H1 (cell line): ENCODE measurements at regions not wholly inside any gene's neighbourhood (a gene's known extent, or its start where the extent isn't known, plus 50 kb on each side); places are given as distances from the start of the nearest gene placed in this dataset.

Experiments used
- CTCF ChIA-PET: fragments of 300-600 bp; sonication (Branson Sonifier 250); formaldehyde crosslinking; loops from one replicate; lab custom pipeline; 2021; ENCODE audit not compliant: partially characterized antibody; lab: Charles Lee
- POLR2A ChIA-PET: fragments of 300-600 bp; sonication (Branson Sonifier 250); formaldehyde crosslinking; loops from one replicate; lab custom pipeline; 2021; ENCODE audit warnings: inconsistent platforms; ENCODE audit not compliant: partially characterized antibody; lab: Charles Lee
- DNase-seq, 2 experiments: peaks; one replicate each; pipeline versions ENCODE4 v3.0.0 to v3.0.0-alpha.2; 2010 to 2022; ENCODE audit warnings: low spot score in 2 of 2, low read depth in 1 of 2, mixed read lengths in 1 of 2
- FAIRE-seq: peaks from 2 replicates; lab custom pipeline; 2011; peaks lifted over from hg19 to GRCh38; lab: Jason Lieb, UNC
- H2AFZ ChIP-seq: 2 replicates; pipeline ENCODE4 v1.8.1; 2012; ENCODE audit warnings: low read length, inconsistent platforms
- H2AK5ac ChIP-seq: 2 replicates; pipeline ENCODE4 v1.6.1; 2013; ENCODE audit warnings: low read depth, low read length
- H2BK120ac ChIP-seq: replicated peaks from 2 replicates; pipeline ENCODE3; 2013; ENCODE audit warnings: low read depth, low read length, inconsistent platforms
- H2BK12ac ChIP-seq: 2 replicates; pipeline ENCODE4 v1.6.1; 2013; ENCODE audit warnings: low read depth, low read length
- H2BK15ac ChIP-seq: 2 replicates; pipeline ENCODE4 v1.6.1; 2013; ENCODE audit warnings: low read length
- H2BK20ac ChIP-seq: 2 replicates; pipeline ENCODE4 v1.6.1; 2013; ENCODE audit warnings: low read length
- H2BK5ac ChIP-seq: 2 replicates; pipeline ENCODE4 v1.6.1; 2013; ENCODE audit warnings: low read depth, low read length
- H3K14ac ChIP-seq: 2 replicates; pipeline ENCODE4 v1.6.1; 2013; ENCODE audit warnings: inconsistent platforms; ENCODE audit not compliant: insufficient read length
- H3K18ac ChIP-seq: 2 replicates; pipeline ENCODE4 v1.6.1; 2013; ENCODE audit warnings: low read length; ENCODE audit errors: extremely low read depth
- H3K23ac ChIP-seq: 2 replicates; pipeline ENCODE4 v1.6.1; 2013; ENCODE audit warnings: inconsistent platforms; ENCODE audit not compliant: insufficient read length
- H3K23me2 ChIP-seq: 2 replicates; pipeline ENCODE4 v1.6.1; 2013; ENCODE audit warnings: low read depth, low read length
- H3K27ac ChIP-seq: 2 replicates; pipeline ENCODE4 v1.6.1; 2011; ENCODE audit warnings: low read depth, low read length, inconsistent platforms
- H3K27me3 ChIP-seq, 4 experiments: replicated peaks in 1 of 4; 1 replicate in 1 of 4; 2 replicates in 3 of 4; pipeline versions ENCODE4 v1.6.1 to v1.8.1; 2011 to 2013; ENCODE audit warnings: low read length in 3 of 4, mild to moderate bottlenecking in 3 of 4, inconsistent platforms in 2 of 4, mixed read lengths in 2 of 4, moderate library complexity in 1 of 4; ENCODE audit not compliant: control insufficient read depth in 3 of 4, insufficient read depth in 3 of 4; ENCODE audit errors: extremely low read depth in 1 of 4
- H3K36me3 ChIP-seq, 4 experiments: 2 replicates each; pipeline versions ENCODE4 v1.6.1 to v1.8.1; 2011 to 2013; ENCODE audit warnings: mild to moderate bottlenecking in 4 of 4, low read length in 3 of 4, moderate library complexity in 2 of 4, control low read depth in 1 of 4, inconsistent platforms in 1 of 4; ENCODE audit not compliant: insufficient read depth in 4 of 4, control insufficient read depth in 2 of 4
- H3K4ac ChIP-seq: replicated peaks from 2 replicates; pipeline ENCODE3; 2013; ENCODE audit warnings: low read length, low read depth, mixed read lengths, inconsistent platforms; ENCODE audit not compliant: insufficient read length
- H3K4me1 ChIP-seq, 4 experiments: replicated peaks in 1 of 4; 1 replicate in 1 of 4; 2 replicates in 3 of 4; pipeline versions ENCODE4 v1.6.1 to v1.8.1; 2011 to 2013; ENCODE audit warnings: low read length in 3 of 4, inconsistent platforms in 2 of 4, mixed read lengths in 1 of 4; ENCODE audit not compliant: insufficient read depth in 4 of 4, control insufficient read depth in 3 of 4
- H3K4me2 ChIP-seq, 2 experiments: 2 replicates each; pipeline versions ENCODE4 v1.6.1 to v1.8.1; 2011 to 2013; ENCODE audit warnings: low read depth in 2 of 2, low read length in 2 of 2, control low read depth in 1 of 2, inconsistent platforms in 1 of 2, mild to moderate bottlenecking in 1 of 2; ENCODE audit not compliant: insufficient read depth in 1 of 2
- H3K4me3 ChIP-seq, 4 experiments: fragments of 200-600, 300-600 bp in 1 of 4; sonication (generic), shearing (Covaris generic), sonication (Bioruptor Twin) in 1 of 4; 2 replicates each; pipeline versions ENCODE4 v1.5.1 to v1.8.1; 2011 to 2016; ENCODE audit warnings: low read length in 4 of 4, low read depth in 3 of 4, control low read depth in 2 of 4, inconsistent platforms in 2 of 4, mild to moderate bottlenecking in 2 of 4, mixed read lengths in 1 of 4, moderate library complexity in 1 of 4; ENCODE audit not compliant: insufficient read depth in 2 of 4; ENCODE audit errors: extremely low read depth in 1 of 4
- H3K56ac ChIP-seq: replicated peaks from 2 replicates; pipeline ENCODE3; 2013; ENCODE audit warnings: low read depth, mild to moderate bottlenecking, mixed read lengths, low read length, inconsistent platforms; ENCODE audit not compliant: insufficient read length
- H3K79me1 ChIP-seq: 2 replicates; pipeline ENCODE4 v1.6.1; 2013; ENCODE audit warnings: low read depth, low read length, control low read depth
- H3K79me2 ChIP-seq, 2 experiments: 2 replicates each; pipeline versions ENCODE4 v1.6.1 to v1.8.1; 2012 to 2013; ENCODE audit warnings: low read length in 2 of 2, mild to moderate bottlenecking in 2 of 2, inconsistent platforms in 1 of 2; ENCODE audit not compliant: insufficient read depth in 2 of 2, control insufficient read depth in 1 of 2
- H3K9ac ChIP-seq, 4 experiments: replicated peaks in 1 of 4; 1 replicate in 1 of 4; 2 replicates in 3 of 4; pipeline versions ENCODE4 v1.6.1 to v1.8.1; 2011 to 2013; ENCODE audit warnings: low read depth in 3 of 4, low read length in 3 of 4, control low read depth in 2 of 4, mild to moderate bottlenecking in 2 of 4, moderate library complexity in 2 of 4, inconsistent platforms in 1 of 4; ENCODE audit errors: extremely low read depth in 1 of 4
- H3K9me3 ChIP-seq, 2 experiments: 2 replicates each; pipeline versions ENCODE4 v1.6.1 to v1.8.1; 2012 to 2013; ENCODE audit warnings: mild to moderate bottlenecking in 2 of 2, moderate library complexity in 2 of 2, control low read depth in 1 of 2, inconsistent platforms in 1 of 2, low read depth in 1 of 2, low read length in 1 of 2, mixed read lengths in 1 of 2; ENCODE audit not compliant: insufficient read depth in 2 of 2
- H4K20me1 ChIP-seq, 2 experiments: replicated peaks in 1 of 2; 2 replicates each; pipeline versions ENCODE3 to v1.8.1; 2011 to 2013; ENCODE audit warnings: inconsistent platforms in 2 of 2, low read length in 2 of 2, mild to moderate bottlenecking in 1 of 2; ENCODE audit not compliant: insufficient read depth in 2 of 2, control insufficient read depth in 1 of 2
- H4K5ac ChIP-seq: 2 replicates; pipeline ENCODE4 v1.6.1; 2013; ENCODE audit warnings: low read length, low read depth, mixed read lengths, inconsistent platforms; ENCODE audit not compliant: insufficient read length
- H4K8ac ChIP-seq: 2 replicates; pipeline ENCODE4 v1.8.0; 2013; ENCODE audit warnings: mild to moderate bottlenecking, moderate library complexity, low read length, inconsistent platforms; ENCODE audit not compliant: insufficient read depth; ENCODE audit errors: extremely low read depth
- H4K91ac ChIP-seq: replicated peaks from 2 replicates; pipeline ENCODE3; 2013; ENCODE audit warnings: low read length, mixed read lengths, inconsistent platforms; ENCODE audit not compliant: insufficient read length
- KDM5A ChIP-seq: fragments of 200-600 bp; IDR thresholded peaks from 2 replicates; pipeline ENCODE4 v1.7.1; 2012; ENCODE audit warnings: mild to moderate bottlenecking, low read length, inconsistent platforms, mixed read lengths
- RAD21 ChIP-seq, 2 experiments: IDR thresholded peaks in 1 of 2; conservative IDR thresholded peaks in 1 of 2; 2 replicates each; pipeline ENCODE4 v1.6.1; 2011; ENCODE audit warnings: low read depth in 2 of 2, low read length in 2 of 2, improper control_type of control experiment in 1 of 2, inconsistent platforms in 1 of 2, mild to moderate bottlenecking in 1 of 2, moderate library complexity in 1 of 2
- WGBS, 2 experiments: shearing (Covaris generic) in 1 of 2; methylation state at CpG; one replicate each; pipeline versions ENCODE4 v1.1.6 to v1.1.7; 2013 to 2015; ENCODE audit warnings: low lambda C conversion rate in 2 of 2, mixed read lengths in 2 of 2, inconsistent platforms in 1 of 2, low coverage in 1 of 2, missing lambda C conversion rate in 1 of 2; ENCODE audit not compliant: insufficient replicate concordance in 2 of 2, insufficient coverage in 1 of 2, insufficient read length in 1 of 2; ENCODE audit errors: extremely low coverage in 1 of 2, missing lambda C conversion rate in 1 of 2; 5-methylcytosine and 5-hydroxymethylcytosine counted together

GRCh38 chr16:29310852-29311314 is 95.6 kb downstream of the NPIPB11 start:
- Histone ChIP-seq H2AK5ac (no peak overlapping the region), H3K4me2 (no peak overlapping the region), H3K23ac (no peak overlapping the region), H3K4me1 (no peaks in the 10 kb centered on the region; a peak in 1 of 7 replicates), H3K4ac (no peak overlapping the region), H3K14ac (no peak overlapping the region), H2BK120ac (no peak overlapping the region), H4K5ac (no peak overlapping the region), H3K18ac (no peak overlapping the region), H2BK15ac (no peak overlapping the region), H4K8ac (no peak overlapping the region), H3K79me2 (no peaks in the 10 kb centered on the region), H3K4me3 (no peak overlapping the region), H2AFZ (no peak overlapping the region), H3K9ac (no peak overlapping the region), H2BK12ac (no peak overlapping the region), H3K27ac (no peak overlapping the region), H4K91ac (no peak overlapping the region), H3K27me3 (no peaks in the 10 kb centered on the region; a peak in 1 of 7 replicates), H2BK20ac (no peak overlapping the region), H3K56ac (no peak overlapping the region), H3K36me3 (no peaks in the 10 kb centered on the region), H3K23me2 (no peaks in the 10 kb centered on the region), H3K9me3 (no peaks in the 10 kb centered on the region), H2BK5ac (no peak overlapping the region), H3K79me1 (no peaks in the 10 kb centered on the region), H4K20me1 (no peaks in the 10 kb centered on the region)
- ChIA-PET POLR2A (interaction anchor here (0.8 kb wide), 1 partner anchor 20 kb away, joined by 3 read pairs; no protein-coding TSS in a partner anchor), CTCF (interaction anchor here (1.4 kb wide), 1 partner anchor 11 kb away, joined by 4 read pairs; no protein-coding TSS in a partner anchor)
- TF ChIP-seq RAD21 (IDR thresholded peaks at IDR 0.05 in 1 of 2, conservative IDR thresholded peaks at IDR 0.05 in 1 of 2; ENCODE audit: low read depth in 2 of 2, low read length in 2 of 2), result peak in 1 of 2 experiments; percentile 7; a peak in 1 of 4 replicates
- no peak for TF ChIP-seq KDM5A
- no peak for FAIRE-seq
- DNase-seq, result no peak
- 95% methylated on average over 11 of the region's 11 CpGs; no CpG with 5 or more reads in 1 of the 2 experiments for WGBS, 2 experiments
